A204.1 (cell line): ENCODE measurements at regions not wholly inside any gene's neighbourhood (a gene's known extent, or its start where the extent isn't known, plus 50 kb on each side); places are given as distances from the start of the nearest gene placed in this dataset.
A peak's percentile ranks its signal among the peaks of the same experiment; 100 is the strongest.
"Not testable (repeated sequence)": the region's sequence is repeated elsewhere in the genome, so short reads cannot be mapped to it uniquely, and the experiment has no call there.

Source experiments
- FAIRE-seq: peaks from 2 replicates; lab custom pipeline; 2012; peaks lifted over from hg19 to GRCh38; lab: Jason Lieb, UNC

- no peak for FAIRE-seq
Observed at GRCh38 chr7:29619111-29619510, 55.5 kb downstream of the PRR15 start.

GRCh38 chr7:29619848-29620555 lies 56.4 kb downstream of the PRR15 start:
- no peak for FAIRE-seq

- no peak for FAIRE-seq
Observed at GRCh38 chr7:29620556-29620930, 56.9 kb downstream of the PRR15 start.

- FAIRE-seq = no peak
Observed at GRCh38 chr7:29622335-29623265, 59.0 kb downstream of the PRR15 start.

- FAIRE-seq = no peak
Observed at GRCh38 chr7:29623973-29624372, 60.3 kb downstream of the PRR15 start.

- FAIRE-seq = no peak
Observed at GRCh38 chr7:29626730-29627129, 63.1 kb downstream of the PRR15 start.

GRCh38 chr7:29627631-29628030 lies 64.0 kb downstream of the PRR15 start:
- FAIRE-seq = no peak

- FAIRE-seq = no peak
Observed at GRCh38 chr7:29629507-29629906, 65.9 kb downstream of the PRR15 start.

- FAIRE-seq = peak; percentile 98
Observed at GRCh38 chr7:29635067-29636008, 71.7 kb downstream of the PRR15 start.

GRCh38 chr7:29636009-29636351 lies 72.3 kb downstream of the PRR15 start:
- no peak for FAIRE-seq

GRCh38 chr7:29637374-29637773 lies 73.7 kb downstream of the PRR15 start:
- no peak for FAIRE-seq

GRCh38 chr7:29638841-29639240 lies 75.2 kb downstream of the PRR15 start:
- not testable (repeated sequence) for FAIRE-seq

GRCh38 chr7:29639386-29639785 lies 75.8 kb downstream of the PRR15 start:
- FAIRE-seq = no peak

GRCh38 chr7:29639886-29640595 lies 76.4 kb downstream of the PRR15 start:
- FAIRE-seq = no peak

- no peak for FAIRE-seq
Observed at GRCh38 chr7:29641651-29642050, 78.0 kb downstream of the PRR15 start.

- no peak for FAIRE-seq
Observed at GRCh38 chr7:29642494-29643155, 79.0 kb downstream of the PRR15 start.

GRCh38 chr7:29646116-29646515 lies 82.5 kb downstream of the PRR15 start:
- not testable (repeated sequence) for FAIRE-seq

GRCh38 chr7:29647020-29647654 lies 83.5 kb downstream of the PRR15 start:
- no peak for FAIRE-seq

- FAIRE-seq = not testable (repeated sequence)
Observed at GRCh38 chr7:29647691-29648210, 84.1 kb downstream of the PRR15 start.

- FAIRE-seq = no peak
Observed at GRCh38 chr7:29649028-29649716, 85.5 kb downstream of the PRR15 start.
